Right atrium auricular region (tissue), 2 donors: ENCODE measurements at regions not wholly inside any gene's neighbourhood (a gene's known extent, or its start where the extent isn't known, plus 50 kb on each side); places are given as distances from the start of the nearest gene placed in this dataset.

Experiments
- DNase-seq: peaks from one replicate; pipeline ENCODE4 v3.0.0-alpha.2; 2019; ENCODE audit warnings: low spot score
- H3K27ac ChIP-seq, 2 donors: fragments of 200-600 bp; sonication (generic); 1 replicate in 1 of 2; 2 replicates in 1 of 2; pipeline ENCODE4 v1.5.1; 2016 to 2019
- H3K27me3 ChIP-seq, 2 donors: fragments of 200-600 bp; sonication (generic); one replicate each; pipeline versions ENCODE4 v1.5.1 to v1.6.0; 2017 to 2019
- H3K36me3 ChIP-seq: fragments of 200-600 bp; sonication (generic); one replicate; pipeline ENCODE4 v1.5.1; 2016
- H3K4me1 ChIP-seq, 2 donors: fragments of 200-600 bp; sonication (generic); one replicate each; pipeline versions ENCODE4 v1.5.1 to v1.6.0; 2017 to 2019
- H3K4me3 ChIP-seq, 2 donors: fragments of 200-600 bp; sonication (generic); 1 replicate in 1 of 2; 2 replicates in 1 of 2; pipeline ENCODE4 v1.5.1; 2017 to 2019; ENCODE audit warnings: mild to moderate bottlenecking in 1 of 2, moderate library complexity in 1 of 2
- H3K9me3 ChIP-seq, 2 donors: fragments of 200-600 bp; sonication (generic); one replicate each; pipeline ENCODE4 v1.5.1; 2019
- TF ChIP-seq, protein P1 (sequence below), 2 donors: fragments of 200-600 bp; sonication (generic); IDR thresholded peaks; one replicate each; pipeline ENCODE4 v1.5.1; 2019; ENCODE audit warnings: antibody characterized with exemption in 2 of 2

DNA sequence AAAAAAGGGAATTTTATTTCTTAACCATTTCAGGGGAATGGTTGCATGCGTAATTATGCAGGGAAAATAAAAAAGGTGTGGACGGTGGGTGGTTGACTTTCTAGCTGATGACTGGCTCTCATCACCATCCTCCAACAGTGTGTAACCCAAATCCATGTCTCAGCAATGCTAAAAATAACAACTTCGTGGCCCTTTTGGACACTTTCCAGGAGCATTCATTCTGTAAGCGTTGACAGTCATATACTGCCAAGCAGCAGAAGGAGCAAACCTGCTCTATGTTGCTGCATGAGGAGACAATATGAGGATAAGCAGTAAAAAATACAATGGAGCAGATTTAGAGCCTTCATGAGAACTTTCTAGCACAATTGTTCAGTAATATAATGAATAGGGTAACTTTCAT lies 189.1 kb downstream of the ANXA2 start:
- TF ChIP-seq, protein P1, sequence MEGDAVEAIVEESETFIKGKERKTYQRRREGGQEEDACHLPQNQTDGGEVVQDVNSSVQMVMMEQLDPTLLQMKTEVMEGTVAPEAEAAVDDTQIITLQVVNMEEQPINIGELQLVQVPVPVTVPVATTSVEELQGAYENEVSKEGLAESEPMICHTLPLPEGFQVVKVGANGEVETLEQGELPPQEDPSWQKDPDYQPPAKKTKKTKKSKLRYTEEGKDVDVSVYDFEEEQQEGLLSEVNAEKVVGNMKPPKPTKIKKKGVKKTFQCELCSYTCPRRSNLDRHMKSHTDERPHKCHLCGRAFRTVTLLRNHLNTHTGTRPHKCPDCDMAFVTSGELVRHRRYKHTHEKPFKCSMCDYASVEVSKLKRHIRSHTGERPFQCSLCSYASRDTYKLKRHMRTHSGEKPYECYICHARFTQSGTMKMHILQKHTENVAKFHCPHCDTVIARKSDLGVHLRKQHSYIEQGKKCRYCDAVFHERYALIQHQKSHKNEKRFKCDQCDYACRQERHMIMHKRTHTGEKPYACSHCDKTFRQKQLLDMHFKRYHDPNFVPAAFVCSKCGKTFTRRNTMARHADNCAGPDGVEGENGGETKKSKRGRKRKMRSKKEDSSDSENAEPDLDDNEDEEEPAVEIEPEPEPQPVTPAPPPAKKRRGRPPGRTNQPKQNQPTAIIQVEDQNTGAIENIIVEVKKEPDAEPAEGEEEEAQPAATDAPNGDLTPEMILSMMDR (IDR thresholded peaks at IDR 0.05): no peak
- Histone ChIP-seq H3K9me3 (no peaks in the 10 kb centered on the region), H3K27ac (no peak overlapping the region), H3K36me3 (no peaks in the 10 kb centered on the region), H3K27me3 (no peaks in the 10 kb centered on the region), H3K4me1 (no peaks in the 10 kb centered on the region), H3K4me3 (no peak overlapping the region)
- DNase-seq: no peak

DNA sequence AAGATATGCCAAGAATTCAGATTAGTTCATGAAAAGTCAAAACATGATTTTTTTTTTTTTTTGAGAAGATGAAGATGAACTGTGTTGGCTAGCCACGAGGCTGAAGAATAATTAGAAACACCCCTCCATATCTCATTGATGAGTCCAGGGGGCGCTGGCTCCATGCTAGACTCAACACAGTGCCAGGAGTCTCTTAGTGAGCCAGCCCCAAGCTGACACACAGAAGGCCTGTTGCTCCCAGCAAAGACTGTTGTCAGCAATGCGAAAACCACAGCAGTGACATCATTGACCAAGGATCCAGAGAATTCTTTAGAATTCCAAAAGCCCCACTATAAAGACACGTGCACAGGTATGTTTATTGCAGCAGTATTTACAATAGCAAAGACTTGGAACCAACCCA lies 185.2 kb downstream of the ANXA2 start:
- H3K36me3 ChIP-seq: no peaks in the 10 kb centered on the region
- no peaks in the 10 kb centered on the region for H3K27me3 ChIP-seq
- H3K27ac ChIP-seq: no peak overlapping the region
- no peaks in the 10 kb centered on the region for H3K4me1 ChIP-seq
- DNase-seq: no peak
- H3K4me3 ChIP-seq: no peak overlapping the region
- TF ChIP-seq, protein P1 (IDR thresholded peaks at IDR 0.05): no peak
- no peaks in the 10 kb centered on the region for H3K9me3 ChIP-seq

DNA sequence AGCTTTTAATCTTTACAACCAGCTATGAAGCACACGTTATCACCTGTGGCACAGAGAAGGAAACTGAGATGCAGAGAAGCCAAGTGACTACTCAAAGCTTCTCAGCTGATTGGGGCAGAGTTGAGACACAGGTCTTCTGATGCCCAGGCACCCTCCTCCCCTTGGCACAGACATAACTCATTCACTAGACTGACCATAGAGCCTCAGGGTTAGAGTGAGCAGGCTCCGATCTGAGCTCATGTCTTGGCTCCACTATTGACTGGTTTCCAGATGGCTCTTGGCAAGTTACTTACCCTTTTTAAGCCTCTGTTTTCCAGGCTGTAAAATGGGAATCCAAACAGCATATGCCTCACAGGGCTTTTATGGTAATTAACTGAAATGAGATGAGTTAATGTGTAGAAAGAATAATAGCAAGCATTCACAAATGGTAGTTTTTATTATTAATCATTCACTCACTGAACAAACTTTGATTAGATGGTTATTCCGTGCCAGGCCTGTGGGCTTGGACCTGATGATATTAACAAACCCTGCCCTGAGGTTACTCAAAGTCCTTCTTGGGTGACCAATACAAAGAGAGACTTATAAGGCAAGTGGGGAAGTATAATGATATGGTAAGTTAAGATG lies 184.3 kb downstream of the ANXA2 start:
- Histone ChIP-seq H3K36me3 (no peaks in the 10 kb centered on the region), H3K27me3 (no peaks in the 10 kb centered on the region), H3K9me3 (no peaks in the 10 kb centered on the region), H3K27ac (no peak overlapping the region), H3K4me1 (no peaks in the 10 kb centered on the region), H3K4me3 (no peak overlapping the region)
- DNase-seq: no peak
- TF ChIP-seq, protein P1 (IDR thresholded peaks at IDR 0.05): no peak

DNA sequence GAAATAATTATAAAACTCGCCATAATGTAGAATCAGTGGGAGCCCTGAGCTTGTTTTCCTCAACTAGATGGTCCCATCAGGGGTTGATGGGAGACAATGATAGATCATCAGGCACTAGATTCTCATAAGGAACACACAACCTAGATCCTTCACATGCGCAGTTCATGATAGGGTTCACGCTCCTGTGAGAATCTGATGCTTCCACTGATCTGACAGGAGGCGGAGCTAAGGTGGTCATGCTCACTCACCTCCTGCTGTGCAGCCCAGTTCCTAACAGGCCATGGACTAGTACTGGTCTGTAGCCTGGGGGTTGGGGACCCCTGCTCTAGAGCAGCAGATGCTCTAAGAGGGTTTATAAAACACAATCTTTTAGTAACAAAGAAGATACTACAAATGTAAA lies 183.6 kb downstream of the ANXA2 start:
- TF ChIP-seq, protein P1 (IDR thresholded peaks at IDR 0.05): no peak
- Histone ChIP-seq H3K4me1 (no peaks in the 10 kb centered on the region), H3K27me3 (no peaks in the 10 kb centered on the region), H3K4me3 (no peak overlapping the region), H3K27ac (no peak overlapping the region), H3K9me3 (no peaks in the 10 kb centered on the region), H3K36me3 (no peaks in the 10 kb centered on the region)
- DNase-seq: no peak

DNA sequence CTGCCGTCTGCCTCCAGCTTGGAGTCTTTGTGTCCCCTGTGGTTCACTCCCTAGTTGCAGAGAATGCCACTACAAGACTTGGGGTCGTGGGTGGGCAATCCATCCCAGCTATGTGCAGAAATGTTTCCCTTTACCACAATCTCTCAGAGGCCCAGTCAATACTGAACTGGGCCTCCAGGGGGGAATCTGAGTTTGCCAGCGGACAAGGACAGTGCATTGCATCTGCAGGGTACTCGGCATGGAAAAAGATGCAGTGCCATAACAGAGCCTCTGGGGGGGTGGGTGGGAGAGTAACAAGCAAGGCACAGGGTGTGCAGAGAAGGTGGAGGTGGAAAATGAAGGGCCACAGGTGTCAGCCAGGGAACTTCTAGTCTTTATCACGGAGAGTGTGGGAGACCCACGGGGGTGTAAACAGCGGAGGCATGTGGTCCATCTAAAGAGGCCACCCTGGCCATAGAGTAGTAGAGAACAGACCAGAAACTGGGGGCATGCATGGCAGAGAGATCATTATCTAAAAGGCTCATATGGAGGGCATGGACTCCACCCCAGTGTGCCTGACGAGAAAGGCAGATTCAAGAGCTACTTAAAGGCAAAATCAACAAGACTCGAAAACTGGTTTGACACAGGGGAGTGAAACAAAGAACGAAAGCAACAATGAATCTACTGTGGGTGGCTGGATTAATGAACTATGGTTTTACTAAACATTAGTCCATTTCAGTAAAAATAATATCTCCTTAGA lies 182.4 kb downstream of the ANXA2 start:
- no peak for DNase-seq
- no peaks in the 10 kb centered on the region for H3K27me3 ChIP-seq
- TF ChIP-seq, protein P1 (IDR thresholded peaks at IDR 0.05): no peak
- no peaks in the 10 kb centered on the region for H3K4me1 ChIP-seq
- no peaks in the 10 kb centered on the region for H3K36me3 ChIP-seq
- no peaks in the 10 kb centered on the region for H3K9me3 ChIP-seq
- no peak overlapping the region for H3K4me3 ChIP-seq
- H3K27ac ChIP-seq: no peak overlapping the region
